ENCODE measurements at regions not wholly inside any gene's neighbourhood (a gene's known extent, or its start where the extent isn't known, plus 50 kb on each side); places are given as distances from the start of the nearest gene placed in this dataset.
"Not testable (repeated sequence)": the region's sequence is repeated elsewhere in the genome, so short reads cannot be mapped to it uniquely, and the experiment has no call there.

- peaks cover 3% of the 10 kb centered on the region for H3K9me3 ChIP-seq (ENCODE audit: severe bottlenecking)
- peaks cover 5% of the 10 kb centered on the region for H3K27me3 ChIP-seq (ENCODE audit: insufficient read depth, low read depth, severe bottlenecking)
- H3K36me3 ChIP-seq, result no peaks in the 10 kb centered on the region
- TF ChIP-seq CTCF (IDR thresholded peaks at IDR 0.05; ENCODE audit: low read depth, low read length), result no peak
- DNase-seq, result no peak
- H3K27ac ChIP-seq, result no peak overlapping the region
- no peak overlapping the region for H3K4me3 ChIP-seq (ENCODE audit: low read depth, low read length)
Observed at GRCh38 chr12:62196146-62196545, 64.1 kb upstream of the USP15 start.

GRCh38 chr12:62202861-62203260, 57.3 kb upstream of the USP15 start:
- H3K27me3 ChIP-seq (ENCODE audit: insufficient read depth, low read depth, severe bottlenecking); H3K36me3 ChIP-seq; DNase-seq; H3K4me3 ChIP-seq (ENCODE audit: low read depth, low read length); H3K9me3 ChIP-seq (ENCODE audit: severe bottlenecking); H3K27ac ChIP-seq: not testable (repeated sequence)

- Histone ChIP-seq H3K27ac (no peak overlapping the region), H3K4me3 (ENCODE audit: low read depth, low read length) (no peak overlapping the region), H3K36me3 (no peaks in the 10 kb centered on the region), H3K9me3 (ENCODE audit: severe bottlenecking) (peaks cover 2% of the 10 kb centered on the region), H3K27me3 (ENCODE audit: insufficient read depth, low read depth, severe bottlenecking) (no peaks in the 10 kb centered on the region)
- DNase-seq, result no peak
- no peak for TF ChIP-seq CTCF (IDR thresholded peaks at IDR 0.05; ENCODE audit: low read depth, low read length)
Observed at GRCh38 chr12:62205346-62205745, 54.9 kb upstream of the USP15 start.

GRCh38 chr12:62207248-62207647, 53.0 kb upstream of the USP15 start:
- no peak for DNase-seq
- H3K36me3 ChIP-seq, result no peaks in the 10 kb centered on the region
- H3K4me3 ChIP-seq (ENCODE audit: low read depth, low read length), result no peak overlapping the region
- TF ChIP-seq CTCF (IDR thresholded peaks at IDR 0.05; ENCODE audit: low read depth, low read length), result no peak
- no peak overlapping the region for H3K27ac ChIP-seq
- H3K9me3 ChIP-seq (ENCODE audit: severe bottlenecking), result no peaks in the 10 kb centered on the region
- H3K27me3 ChIP-seq (ENCODE audit: insufficient read depth, low read depth, severe bottlenecking), result no peaks in the 10 kb centered on the region

Data from WERI-Rb-1 (cell line).